Lower leg skin (tissue), 3 donors: ENCODE measurements at regions not wholly inside any gene's neighbourhood (a gene's known extent, or its start where the extent isn't known, plus 50 kb on each side); places are given as distances from the start of the nearest gene placed in this dataset.

Experiments
- POLR2A ChIP-seq, 2 donors: fragments of 450-650 bp; IDR thresholded peaks; one replicate each; pipeline ENCODE4 v1.6.1; 2016 to 2017; ENCODE audit warnings: antibody characterized with exemption in 2 of 2, mild to moderate bottlenecking in 1 of 2, moderate library complexity in 1 of 2
- TF ChIP-seq, protein P1 (sequence below), 3 donors: fragments of 450-650 bp; IDR thresholded peaks; one replicate each; pipeline ENCODE4 v1.5.1; 2016; ENCODE audit warnings: antibody characterized with exemption in 3 of 3, mild to moderate bottlenecking in 3 of 3, moderate library complexity in 2 of 3

DNA sequence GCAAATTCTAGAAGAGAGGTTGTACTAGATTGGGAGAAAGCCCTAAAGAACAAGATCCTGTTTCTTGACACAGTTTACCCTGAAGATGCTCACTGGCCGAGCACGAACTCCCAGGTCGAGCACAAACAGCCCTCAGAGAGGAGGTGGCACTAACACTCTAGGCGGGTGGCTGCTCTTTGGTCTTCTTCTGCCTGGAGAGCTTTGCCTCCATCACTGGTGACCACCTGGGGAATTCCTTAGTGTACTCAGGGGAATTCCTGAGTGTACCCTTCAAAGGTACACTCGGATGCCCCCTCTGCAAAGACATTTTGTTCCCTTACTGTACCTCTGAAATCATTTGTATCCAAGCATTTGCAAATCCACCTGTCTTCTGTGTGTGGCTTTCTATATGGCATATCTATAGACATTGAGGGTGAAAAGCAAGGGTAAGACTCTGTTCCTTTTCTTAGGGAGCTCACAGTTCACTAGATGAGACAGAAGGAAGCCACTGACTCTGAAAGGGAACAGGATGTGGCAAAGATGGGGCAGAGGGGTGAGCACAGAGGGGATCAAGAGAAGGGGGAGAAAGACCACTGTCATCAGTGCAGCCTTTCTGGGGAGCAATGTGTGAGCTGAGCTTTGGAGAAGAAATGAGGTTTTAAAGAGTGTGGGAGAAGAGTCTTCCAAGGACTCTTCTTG is 124.3 kb downstream of the GPCPD1 start:
- TF ChIP-seq, protein P1, sequence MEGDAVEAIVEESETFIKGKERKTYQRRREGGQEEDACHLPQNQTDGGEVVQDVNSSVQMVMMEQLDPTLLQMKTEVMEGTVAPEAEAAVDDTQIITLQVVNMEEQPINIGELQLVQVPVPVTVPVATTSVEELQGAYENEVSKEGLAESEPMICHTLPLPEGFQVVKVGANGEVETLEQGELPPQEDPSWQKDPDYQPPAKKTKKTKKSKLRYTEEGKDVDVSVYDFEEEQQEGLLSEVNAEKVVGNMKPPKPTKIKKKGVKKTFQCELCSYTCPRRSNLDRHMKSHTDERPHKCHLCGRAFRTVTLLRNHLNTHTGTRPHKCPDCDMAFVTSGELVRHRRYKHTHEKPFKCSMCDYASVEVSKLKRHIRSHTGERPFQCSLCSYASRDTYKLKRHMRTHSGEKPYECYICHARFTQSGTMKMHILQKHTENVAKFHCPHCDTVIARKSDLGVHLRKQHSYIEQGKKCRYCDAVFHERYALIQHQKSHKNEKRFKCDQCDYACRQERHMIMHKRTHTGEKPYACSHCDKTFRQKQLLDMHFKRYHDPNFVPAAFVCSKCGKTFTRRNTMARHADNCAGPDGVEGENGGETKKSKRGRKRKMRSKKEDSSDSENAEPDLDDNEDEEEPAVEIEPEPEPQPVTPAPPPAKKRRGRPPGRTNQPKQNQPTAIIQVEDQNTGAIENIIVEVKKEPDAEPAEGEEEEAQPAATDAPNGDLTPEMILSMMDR (IDR thresholded peaks at IDR 0.05), result no peak
- TF ChIP-seq POLR2A (IDR thresholded peaks at IDR 0.05), result no peak
